Activated T-cell treated with anti-CD3 and anti-CD28 coated beads for 24 hours (primary cell): ENCODE measurements at regions not wholly inside any gene's neighbourhood (a gene's known extent, or its start where the extent isn't known, plus 50 kb on each side); places are given as distances from the start of the nearest gene placed in this dataset.
"Not testable (repeated sequence)": the region's sequence is repeated elsewhere in the genome, so short reads cannot be mapped to it uniquely, and the experiment has no call there.

Experiments used
- DNase-seq: peaks from one replicate; pipeline ENCODE4 v3.0.0-alpha.2; 2020; ENCODE audit warnings: low read depth

DNA sequence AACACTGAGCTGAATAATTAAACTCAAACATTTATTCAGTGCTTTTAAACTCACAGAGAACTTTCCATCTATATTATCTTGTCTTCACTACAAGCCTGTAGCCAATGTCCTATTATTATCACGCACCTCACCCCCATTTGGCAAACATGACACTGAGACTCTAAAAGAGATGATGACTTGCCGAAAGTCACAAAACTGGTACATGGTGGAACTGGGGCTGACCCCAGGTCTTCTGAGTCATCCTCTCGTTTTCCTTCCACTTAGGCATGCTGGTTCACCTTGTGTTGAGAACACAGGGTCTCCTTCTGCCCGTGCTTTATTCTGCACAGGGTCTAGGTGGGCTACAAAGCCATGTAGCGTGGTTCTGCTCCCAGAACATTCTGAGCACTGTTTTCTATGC, 230.0 kb upstream of the MGAT5 start:
- no peak for DNase-seq

GRCh38 chr2:134027980-134028379, 225.9 kb upstream of the MGAT5 start:
- no peak for DNase-seq

DNA sequence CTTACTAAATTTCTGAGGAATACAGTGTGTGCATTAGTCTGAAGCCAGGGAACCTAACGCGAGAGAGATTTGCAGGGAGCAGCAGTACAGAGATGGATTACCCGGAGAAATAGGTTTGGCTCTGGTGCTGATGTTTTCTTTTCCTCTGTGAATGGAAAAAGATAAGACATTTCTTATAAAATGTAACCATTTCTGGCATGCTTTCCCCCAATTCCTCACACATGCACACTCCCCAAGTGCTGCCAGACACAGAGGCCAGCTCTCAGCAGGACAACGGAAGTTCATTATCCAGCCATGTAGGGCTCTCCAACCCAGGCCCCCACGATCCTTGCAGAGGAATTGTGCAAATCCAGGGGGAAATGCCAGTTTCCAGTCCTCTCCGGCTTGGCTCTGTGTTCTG, 224.5 kb upstream of the MGAT5 start:
- no peak for DNase-seq

DNA sequence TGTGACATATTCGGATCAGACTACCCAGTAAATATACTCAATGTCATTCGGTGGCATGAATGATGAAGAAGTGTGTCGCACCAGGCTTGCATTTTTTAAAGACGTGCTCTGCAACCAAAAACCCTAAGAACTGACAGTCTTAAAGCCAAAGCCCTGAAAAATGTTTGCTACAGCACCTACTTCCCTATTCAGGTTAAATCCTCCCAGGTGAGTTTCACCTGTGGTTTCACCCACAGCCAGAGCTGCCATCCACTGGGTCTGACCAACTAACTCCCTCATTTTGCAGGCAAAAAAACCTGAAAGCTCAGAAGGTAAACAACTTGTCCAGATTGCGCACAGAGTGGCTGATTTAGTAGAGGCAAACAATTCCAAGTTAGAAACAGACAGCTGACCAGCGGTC, 222.3 kb upstream of the MGAT5 start:
- DNase-seq, result no peak

DNA sequence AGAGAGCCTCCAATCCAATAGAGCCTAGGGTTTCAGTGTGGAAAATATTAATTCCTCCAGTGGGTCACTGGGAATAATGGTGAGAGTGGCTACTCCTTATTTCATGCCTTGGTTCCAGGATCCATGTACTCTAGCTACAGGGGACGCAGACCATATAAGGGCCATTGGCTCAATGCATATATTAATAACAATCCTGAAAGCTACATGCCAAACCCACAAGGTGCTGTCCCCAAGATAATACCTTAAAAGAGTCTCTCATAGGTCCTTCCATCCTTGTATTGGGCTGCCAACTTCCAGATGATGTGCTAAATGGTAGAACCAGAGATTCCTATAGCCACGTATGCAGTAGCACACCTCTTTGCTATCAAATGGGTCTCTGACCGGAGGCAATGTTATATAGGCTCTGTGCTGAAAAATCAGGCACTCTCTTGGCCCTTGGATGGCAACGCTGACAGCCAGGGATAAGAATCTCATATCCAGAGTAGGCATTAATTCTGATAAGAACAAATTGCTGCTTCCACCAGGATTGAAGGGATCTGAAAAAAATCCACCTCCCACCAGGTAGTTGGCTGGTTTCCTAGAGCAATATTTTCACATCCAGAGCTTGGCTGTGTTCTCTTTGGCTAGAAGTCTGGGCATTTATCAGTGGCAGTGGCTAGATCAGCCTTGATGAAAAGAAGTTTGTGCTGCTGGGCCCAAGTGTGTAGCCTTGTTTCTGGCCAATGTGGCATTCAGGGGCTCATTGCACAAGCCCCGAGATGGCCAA, 218.1 kb upstream of the MGAT5 start:
- no peak for DNase-seq

DNA sequence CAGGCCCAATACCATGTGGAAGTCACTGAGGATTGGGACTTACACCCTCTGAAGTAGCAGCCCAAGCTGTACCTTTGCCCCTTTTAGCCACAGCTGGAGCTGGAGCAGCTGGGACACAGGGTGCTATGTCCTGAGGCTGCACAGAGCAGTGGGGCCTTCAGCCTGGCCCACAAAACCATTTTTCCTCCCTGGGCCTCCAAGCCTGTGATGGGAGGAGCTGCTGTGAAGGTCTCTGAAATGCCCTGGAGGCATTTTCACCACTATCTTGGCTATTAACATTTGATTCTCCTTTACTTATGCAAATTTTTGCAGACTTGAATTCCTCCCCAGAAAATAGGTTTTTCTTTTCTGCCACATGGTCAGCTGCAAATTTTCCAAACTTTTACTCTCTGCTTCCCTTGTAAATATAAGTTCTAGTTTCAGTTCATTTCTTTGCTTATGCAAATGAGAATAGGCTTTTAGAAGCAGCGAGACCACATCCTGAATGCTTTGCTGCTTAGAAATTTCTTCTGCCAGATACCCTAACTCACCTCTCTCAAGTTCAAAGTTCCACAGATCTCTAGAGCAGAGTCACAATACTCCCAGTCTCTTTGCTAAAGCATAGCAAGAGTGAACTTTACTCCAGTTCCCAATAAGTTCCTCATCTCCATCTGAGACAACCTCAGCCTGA, 213.8 kb upstream of the MGAT5 start:
- no peak for DNase-seq

- not testable (repeated sequence) for DNase-seq
These were observed 213.2 kb upstream of the MGAT5 start for GRCh38 chr2:134040626-134041172.

- no peak for DNase-seq
These were observed 212.0 kb upstream of the MGAT5 start for GRCh38 chr2:134041877-134042276.

DNA sequence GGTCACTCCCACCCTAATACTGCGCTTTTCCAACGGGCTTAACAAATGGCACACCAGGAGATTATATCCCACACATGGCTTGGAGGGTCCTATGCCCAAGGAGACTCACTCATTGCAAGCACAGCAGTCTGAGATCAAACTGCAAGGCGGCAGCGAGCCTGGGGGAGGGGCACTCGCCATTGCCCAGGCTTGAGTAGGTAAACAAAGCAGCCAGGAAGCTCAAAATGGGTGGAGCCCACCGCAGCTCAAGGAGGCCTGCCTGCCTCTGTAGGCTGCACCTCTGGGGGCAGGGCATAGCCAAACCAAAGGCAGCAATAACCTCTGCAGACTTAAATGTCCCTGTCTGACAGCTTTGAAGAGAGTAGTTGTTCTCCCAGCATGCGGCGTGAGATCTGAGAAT, 210.8 kb upstream of the MGAT5 start:
- DNase-seq, result not testable (repeated sequence)

- no peak for DNase-seq
These were observed 201.7 kb upstream of the MGAT5 start for GRCh38 chr2:134052173-134052572.

GRCh38 chr2:134056173-134056572, 197.7 kb upstream of the MGAT5 start:
- DNase-seq, result no peak

GRCh38 chr2:134061066-134061465, 192.8 kb upstream of the MGAT5 start:
- DNase-seq, result not testable (repeated sequence)

DNA sequence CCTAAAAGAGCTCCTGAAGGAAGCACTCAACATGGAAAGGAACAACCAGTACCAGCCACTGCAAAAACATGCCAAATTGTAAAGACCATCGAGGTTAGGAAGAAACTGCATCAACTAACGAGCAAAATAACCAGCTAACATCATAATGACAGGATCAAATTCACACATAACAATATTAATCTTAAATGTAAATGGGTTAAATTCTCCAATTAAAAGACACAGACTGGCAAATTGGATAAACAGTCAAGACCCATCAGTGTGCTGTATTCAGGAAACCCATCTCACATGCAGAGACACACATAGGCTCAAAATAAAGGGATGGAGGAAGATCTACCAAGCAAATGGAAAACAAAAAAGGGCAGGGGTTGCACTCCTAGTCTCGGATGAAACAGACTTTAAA, 191.6 kb upstream of the MGAT5 start:
- not testable (repeated sequence) for DNase-seq

DNA sequence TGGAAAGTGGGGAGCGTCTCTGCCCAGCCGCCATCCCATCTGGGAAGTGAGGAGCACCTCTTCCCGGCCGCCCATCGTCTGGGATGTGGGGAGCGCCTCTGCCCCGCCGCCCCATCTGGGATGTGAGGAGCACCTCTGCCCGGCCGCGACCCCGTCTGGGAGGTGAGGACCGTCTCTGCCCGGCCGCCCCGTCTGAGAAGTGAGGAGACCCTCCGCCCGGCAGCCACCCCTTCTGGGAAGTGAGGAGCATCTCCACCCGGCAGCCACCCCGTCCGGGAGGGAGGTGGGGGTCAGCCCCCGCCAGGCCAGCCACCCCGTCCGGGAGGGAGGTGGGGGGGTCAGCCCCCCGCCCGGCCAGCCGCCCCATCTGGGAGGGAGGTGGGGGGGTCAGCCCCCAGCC, 190.0 kb upstream of the MGAT5 start:
- not testable (repeated sequence) for DNase-seq

- no peak for DNase-seq
These were observed 183.6 kb upstream of the MGAT5 start for GRCh38 chr2:134070281-134070741.

- DNase-seq, result no peak
These were observed 181.5 kb upstream of the MGAT5 start for GRCh38 chr2:134072341-134072740.

DNA sequence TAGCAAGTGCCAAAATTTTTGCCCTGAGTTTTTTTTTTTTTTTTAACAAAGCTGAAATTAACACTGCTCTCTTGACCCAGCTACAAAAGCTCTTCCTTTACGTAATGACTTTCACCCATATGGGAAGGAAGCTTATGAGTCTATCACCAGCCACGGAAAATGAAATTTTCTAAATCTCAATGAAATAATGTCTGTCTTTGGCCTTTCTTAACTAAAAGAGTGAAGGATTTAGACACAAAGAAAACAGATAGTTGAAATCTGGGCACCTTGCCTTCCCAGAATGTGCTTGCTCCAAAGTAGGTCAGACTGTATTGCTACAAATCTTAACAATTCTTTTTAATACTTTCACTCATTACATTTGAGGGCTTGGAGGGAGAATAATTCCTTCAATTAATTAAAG, 180.8 kb upstream of the MGAT5 start:
- no peak for DNase-seq

- no peak for DNase-seq
These were observed 179.3 kb upstream of the MGAT5 start for GRCh38 chr2:134074619-134075018.

DNA sequence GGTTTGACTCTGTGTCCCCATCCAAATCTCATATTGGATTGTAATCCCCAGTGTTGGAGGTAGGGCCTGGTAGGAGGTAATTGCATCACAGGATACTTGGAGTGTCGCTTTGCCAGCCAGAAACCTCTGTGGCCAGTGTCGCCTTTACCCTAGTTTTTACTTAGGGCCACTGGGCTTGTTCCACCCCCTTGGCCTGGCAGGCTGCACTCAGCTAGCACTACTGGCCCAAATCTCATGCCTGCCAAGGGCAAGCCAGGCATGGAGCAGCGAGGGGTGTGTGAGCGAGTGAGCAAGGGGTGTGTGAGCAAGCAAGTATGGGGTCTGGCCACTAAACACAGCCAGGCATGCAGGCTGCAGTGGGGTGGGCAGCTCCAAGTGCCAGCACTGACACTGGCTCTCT, 178.7 kb upstream of the MGAT5 start:
- no peak for DNase-seq

- DNase-seq, result no peak
These were observed 175.5 kb upstream of the MGAT5 start for GRCh38 chr2:134078354-134078753.

DNA sequence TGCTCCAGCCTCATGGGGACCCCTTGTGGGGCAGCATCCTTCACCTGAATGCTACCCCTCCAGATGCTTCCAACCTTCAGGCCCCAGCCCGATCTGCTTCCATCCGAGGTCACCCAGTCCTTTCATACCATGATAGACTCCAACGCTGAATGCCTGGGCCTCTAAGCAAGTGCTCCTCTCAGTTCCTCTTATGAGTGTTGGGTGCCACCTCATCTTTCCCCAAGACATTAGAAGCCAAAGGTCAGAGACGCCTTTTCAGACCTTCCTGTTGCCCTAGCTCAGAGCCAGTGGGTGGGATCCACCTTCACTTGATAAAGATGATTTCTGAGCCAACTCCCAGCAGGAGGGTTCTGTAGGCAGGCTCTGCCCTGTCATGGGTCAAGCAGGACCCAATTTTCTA, 174.5 kb upstream of the MGAT5 start:
- no peak for DNase-seq

GRCh38 chr2:134080386-134081089, 173.3 kb upstream of the MGAT5 start:
- DNase-seq, result no peak
